ENCODE measurements at regions not wholly inside any gene's neighbourhood (a gene's known extent, or its start where the extent isn't known, plus 50 kb on each side); places are given as distances from the start of the nearest gene placed in this dataset.
A peak's percentile ranks its signal among the peaks of the same experiment; 100 is the strongest.

- no peak overlapping the region for H3K4me3 ChIP-seq (ENCODE audit: control insufficient read depth, low read depth, low read length)
- DNase-seq (ENCODE audit: low read depth) = no peak
- TF ChIP-seq CTCF (IDR thresholded peaks at IDR 0.05; ENCODE audit: control insufficient read depth, insufficient read depth, low read depth, low read length, missing control alignments) = no peak
These were observed 450.3 kb downstream of the FBXO15 start for GRCh38 chr18:73697353-73697752.

- no peak overlapping the region for H3K4me3 ChIP-seq (ENCODE audit: control insufficient read depth, low read depth, low read length)
- DNase-seq (ENCODE audit: low read depth) = no peak
- no peak for TF ChIP-seq CTCF (IDR thresholded peaks at IDR 0.05; ENCODE audit: control insufficient read depth, insufficient read depth, low read depth, low read length, missing control alignments)
These were observed 450.9 kb downstream of the FBXO15 start for GRCh38 chr18:73696698-73697097.

GRCh38 chr18:73696171-73696570, 451.5 kb downstream of the FBXO15 start:
- no peak for TF ChIP-seq CTCF (IDR thresholded peaks at IDR 0.05; ENCODE audit: control insufficient read depth, insufficient read depth, low read depth, low read length, missing control alignments)

GRCh38 chr18:73693091-73693490, 454.5 kb downstream of the FBXO15 start:
- TF ChIP-seq CTCF (IDR thresholded peaks at IDR 0.05; ENCODE audit: control insufficient read depth, insufficient read depth, low read depth, low read length, missing control alignments) = no peak
- no peak for DNase-seq (ENCODE audit: low read depth)
- H3K4me3 ChIP-seq (ENCODE audit: control insufficient read depth, low read depth, low read length) = no peak overlapping the region

More at GRCh38 chr18:73696171-73696570, 451.5 kb downstream of the FBXO15 start:
- DNase-seq (ENCODE audit: low read depth) = no peak
- no peak overlapping the region for H3K4me3 ChIP-seq (ENCODE audit: control insufficient read depth, low read depth, low read length)

- DNase-seq (ENCODE audit: low read depth) = no peak
- no peak overlapping the region for H3K4me3 ChIP-seq (ENCODE audit: control insufficient read depth, low read depth, low read length)
- TF ChIP-seq CTCF (IDR thresholded peaks at IDR 0.05; ENCODE audit: control insufficient read depth, insufficient read depth, low read depth, low read length, missing control alignments) = no peak
These were observed 456.0 kb downstream of the FBXO15 start for GRCh38 chr18:73691624-73692023.

GRCh38 chr18:73691118-73691517, 456.5 kb downstream of the FBXO15 start:
- DNase-seq (ENCODE audit: low read depth) = peak; percentile 66
- no peak overlapping the region for H3K4me3 ChIP-seq (ENCODE audit: control insufficient read depth, low read depth, low read length)
- TF ChIP-seq CTCF (IDR thresholded peaks at IDR 0.05; ENCODE audit: control insufficient read depth, insufficient read depth, low read depth, low read length, missing control alignments) = no peak

- DNase-seq (ENCODE audit: low read depth) = no peak
- H3K4me3 ChIP-seq (ENCODE audit: control insufficient read depth, low read depth, low read length) = no peak overlapping the region
- no peak for TF ChIP-seq CTCF (IDR thresholded peaks at IDR 0.05; ENCODE audit: control insufficient read depth, insufficient read depth, low read depth, low read length, missing control alignments)
These were observed 457.4 kb downstream of the FBXO15 start for GRCh38 chr18:73690222-73690621.

Data from AG09309 (cell line).